GM18517 (cell line): ENCODE measurements at regions not wholly inside any gene's neighbourhood (a gene's known extent, or its start where the extent isn't known, plus 50 kb on each side); places are given as distances from the start of the nearest gene placed in this dataset.

Experiments
- ATAC-seq: cut with Tn5 transposase; IDR thresholded peaks from one replicate; pipeline ENCODE4 v1.9.1; 2021; ENCODE audit warnings: mild to moderate bottlenecking, moderate library complexity; ENCODE audit not compliant: unreplicated experiment

DNA sequence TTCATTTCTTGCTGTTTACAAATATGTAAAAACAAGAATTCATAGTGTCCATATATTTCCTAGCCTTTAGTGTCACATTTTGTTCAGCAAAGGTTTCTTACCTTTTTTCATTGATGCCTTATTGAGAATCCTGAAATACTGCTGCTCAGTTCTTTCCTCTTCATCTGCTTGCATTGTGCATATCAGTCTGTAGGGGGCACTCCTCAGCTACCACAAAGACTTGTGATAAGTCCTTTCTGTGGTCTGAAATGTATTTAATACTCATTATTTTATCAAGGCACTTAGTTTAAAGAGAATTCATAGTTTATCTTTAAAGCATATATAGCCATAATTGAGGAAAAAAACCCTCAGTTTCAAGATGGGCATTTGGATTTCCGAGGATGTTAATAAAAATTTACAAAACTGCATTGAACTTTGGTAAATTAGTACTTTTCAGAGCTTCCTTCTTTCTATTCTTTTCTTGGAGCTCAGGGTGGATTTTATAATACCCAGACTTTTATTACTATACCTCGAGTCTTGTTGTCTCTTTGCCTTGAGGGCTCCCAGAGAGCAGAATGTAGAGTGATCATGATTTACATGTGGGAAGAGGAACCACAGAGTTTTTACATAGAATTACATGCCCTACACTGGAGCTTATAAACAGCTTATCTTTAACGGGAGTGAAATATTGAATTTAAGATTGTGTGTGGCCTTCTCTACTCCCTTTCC lies 570.1 kb downstream of the PLCL1 start:
- no peak for ATAC-seq

DNA sequence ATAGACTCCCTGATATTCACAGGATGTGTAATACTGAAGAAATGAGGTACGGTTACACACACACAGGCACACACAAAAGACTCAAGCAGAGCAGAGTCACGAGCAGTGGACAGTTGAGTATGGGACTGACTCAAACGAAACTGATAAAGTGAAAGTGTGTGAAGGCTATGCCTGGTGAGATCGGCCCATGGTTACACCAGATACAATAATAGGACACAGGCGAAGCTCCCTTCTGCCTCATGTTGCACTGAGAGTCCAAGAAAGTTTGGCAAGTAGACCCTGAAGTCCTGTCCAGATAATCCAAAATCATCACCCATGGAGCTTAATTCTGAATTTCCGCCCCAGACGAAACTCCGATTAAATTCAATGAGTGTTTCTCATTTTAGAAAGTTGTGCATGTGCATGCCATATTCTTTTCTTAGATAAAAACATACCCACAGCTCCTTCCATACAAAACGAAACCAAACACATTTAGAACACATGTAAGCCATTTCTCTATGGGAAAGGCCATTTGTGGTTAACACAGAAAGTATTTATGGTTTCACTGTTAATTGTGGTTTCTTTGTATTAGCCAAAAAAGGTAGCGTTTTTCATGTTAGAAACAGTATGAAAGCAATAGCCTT lies 567.6 kb downstream of the PLCL1 start:
- ATAC-seq, result peak; percentile 94

DNA sequence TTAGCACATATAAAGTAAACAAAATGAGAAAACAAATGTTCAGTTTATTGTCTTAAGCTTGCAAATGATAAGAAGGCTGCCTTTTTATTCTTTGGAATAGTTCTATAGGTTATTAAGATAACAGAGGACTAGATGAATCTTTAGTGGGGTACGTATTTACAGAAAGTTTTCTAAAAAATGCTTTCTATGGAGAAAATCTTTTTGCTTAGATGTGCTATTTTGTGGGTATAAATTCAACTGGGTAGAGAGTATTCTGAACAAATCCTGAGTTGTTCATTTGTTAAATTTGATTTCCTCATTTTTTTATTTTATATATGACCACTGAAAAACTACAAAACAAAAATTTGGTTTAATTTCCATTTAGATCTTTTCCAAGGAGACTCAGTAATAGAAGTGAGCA lies 566.9 kb downstream of the PLCL1 start:
- ATAC-seq, result no peak

DNA sequence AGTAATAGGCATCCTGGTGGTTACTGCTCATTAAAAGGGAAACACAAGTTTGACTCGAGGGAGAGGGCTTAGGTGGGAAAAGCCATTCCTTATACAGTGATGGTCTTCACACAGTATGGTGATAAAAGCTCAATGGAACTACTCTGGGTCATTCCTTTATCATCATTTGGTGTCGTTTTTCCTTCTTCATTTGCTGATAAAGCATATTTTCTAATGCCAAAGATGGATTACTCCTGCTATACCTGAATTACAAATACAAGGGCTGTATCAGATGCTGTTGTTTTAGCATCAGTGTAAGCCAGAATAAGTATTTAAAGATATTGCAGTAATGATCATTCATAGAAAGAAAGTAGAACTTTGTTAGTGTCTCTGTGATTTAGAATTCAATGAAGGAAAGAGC lies 563.7 kb downstream of the PLCL1 start:
- no peak for ATAC-seq

DNA sequence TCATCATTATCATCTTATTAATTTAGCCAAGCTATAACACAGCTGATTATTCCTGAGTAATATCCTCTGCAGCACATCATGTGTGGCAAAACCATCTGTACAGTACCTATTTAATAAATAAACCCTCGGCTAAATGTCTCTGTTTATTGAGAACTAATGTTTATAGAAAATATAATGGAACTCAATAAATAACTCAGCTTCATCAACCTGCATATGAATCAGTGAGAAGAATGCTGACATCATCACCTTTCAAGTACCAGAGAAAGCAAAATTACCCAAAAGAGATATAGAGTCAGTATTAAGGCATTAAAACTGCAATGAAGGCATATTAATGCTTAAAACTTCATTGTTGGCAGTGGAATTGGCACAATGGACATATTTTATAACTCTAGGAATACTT lies 558.3 kb downstream of the PLCL1 start:
- no peak for ATAC-seq

DNA sequence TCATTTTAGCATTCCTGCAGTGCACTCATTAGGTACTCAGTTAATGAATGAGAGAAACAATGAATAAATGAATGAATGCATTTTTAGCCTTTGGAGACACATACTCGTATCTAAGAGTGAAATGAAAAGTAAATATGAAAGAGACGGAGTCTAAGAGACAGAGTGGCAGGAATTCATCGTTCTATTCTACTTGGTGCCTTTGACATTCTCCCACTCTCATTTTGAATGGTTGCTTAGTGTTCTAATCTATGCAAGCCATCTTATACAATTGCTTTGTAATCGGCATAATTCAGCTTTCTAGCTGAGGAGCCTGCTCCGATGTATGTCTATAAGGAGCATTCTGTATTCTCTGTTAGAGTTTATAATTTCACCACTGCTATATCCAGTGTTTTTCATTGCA lies 554.9 kb downstream of the PLCL1 start:
- no peak for ATAC-seq

DNA sequence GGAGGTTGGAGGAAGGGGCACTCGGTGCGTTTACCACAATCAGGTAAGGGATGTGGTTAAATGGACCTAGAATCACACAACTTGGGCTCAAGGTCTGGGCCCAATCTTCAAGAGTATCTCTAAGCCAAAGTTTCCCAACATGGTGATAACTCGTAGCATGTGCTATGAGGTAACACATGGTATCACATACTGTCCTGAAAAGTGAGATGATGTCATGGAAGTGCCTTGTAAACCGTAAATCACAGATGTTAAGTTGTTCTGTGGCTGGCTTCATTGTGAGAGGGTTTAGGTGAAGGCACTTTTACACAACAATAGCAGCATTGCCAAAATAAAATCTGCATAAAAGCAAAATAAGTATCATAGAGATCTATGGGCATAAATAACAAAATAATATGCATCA lies 551.8 kb downstream of the PLCL1 start:
- ATAC-seq, result no peak

DNA sequence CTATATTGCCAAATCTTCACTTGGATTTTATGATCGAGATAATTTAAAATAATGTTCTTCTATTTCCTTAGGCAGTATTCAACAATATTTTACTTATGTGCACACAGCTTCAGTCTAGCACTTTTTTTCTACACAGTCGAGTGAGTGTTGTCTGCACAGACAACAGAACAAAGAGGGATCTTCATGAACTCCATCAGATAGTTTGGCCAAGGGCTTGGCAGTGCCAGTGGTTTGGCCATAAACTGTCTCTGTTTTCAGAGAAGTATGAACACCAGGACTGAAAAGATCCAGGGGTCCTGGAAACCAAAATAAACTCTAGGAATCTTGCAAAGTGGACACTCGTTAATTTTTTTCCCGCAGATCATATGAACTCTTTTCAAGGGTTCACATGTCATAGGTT lies 547.3 kb downstream of the PLCL1 start:
- ATAC-seq, result no peak

DNA sequence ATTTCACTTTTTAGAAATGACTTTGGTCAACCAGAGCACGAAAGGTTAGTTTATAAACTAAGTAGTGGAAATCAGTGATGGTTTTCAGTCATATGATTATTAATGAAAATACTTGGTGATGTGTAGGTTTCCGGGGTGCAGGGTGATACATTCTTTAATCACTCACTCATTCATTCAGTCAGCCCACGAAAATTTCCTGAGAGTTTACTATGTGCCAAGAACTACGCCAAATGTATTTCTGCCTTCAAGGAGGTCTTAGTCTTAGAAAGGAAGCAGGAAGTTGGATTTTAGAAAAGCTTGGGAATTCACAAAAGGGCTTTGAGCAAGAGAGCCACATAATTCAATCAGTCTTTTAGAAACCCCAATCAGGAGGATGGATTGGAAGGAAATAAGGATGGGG lies 543.6 kb downstream of the PLCL1 start:
- no peak for ATAC-seq

DNA sequence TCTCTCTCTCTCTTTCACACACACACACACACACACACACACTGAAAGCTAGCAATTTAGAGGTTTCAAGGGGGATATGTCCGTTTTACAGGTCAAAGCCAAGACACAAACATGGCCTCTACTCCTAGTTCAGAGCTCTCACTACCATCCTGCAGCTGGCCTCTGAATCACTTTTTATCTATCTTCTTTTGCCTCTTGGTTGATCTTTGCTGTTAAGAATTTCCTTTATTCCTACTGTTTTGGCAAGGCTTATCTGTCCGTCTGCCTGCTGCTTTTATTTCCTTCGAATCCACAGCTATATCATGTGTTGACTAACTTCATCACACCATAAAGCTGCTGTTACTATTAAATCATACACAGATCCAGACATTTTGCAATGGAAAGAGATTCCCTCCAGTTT lies 543.0 kb downstream of the PLCL1 start:
- no peak for ATAC-seq

DNA sequence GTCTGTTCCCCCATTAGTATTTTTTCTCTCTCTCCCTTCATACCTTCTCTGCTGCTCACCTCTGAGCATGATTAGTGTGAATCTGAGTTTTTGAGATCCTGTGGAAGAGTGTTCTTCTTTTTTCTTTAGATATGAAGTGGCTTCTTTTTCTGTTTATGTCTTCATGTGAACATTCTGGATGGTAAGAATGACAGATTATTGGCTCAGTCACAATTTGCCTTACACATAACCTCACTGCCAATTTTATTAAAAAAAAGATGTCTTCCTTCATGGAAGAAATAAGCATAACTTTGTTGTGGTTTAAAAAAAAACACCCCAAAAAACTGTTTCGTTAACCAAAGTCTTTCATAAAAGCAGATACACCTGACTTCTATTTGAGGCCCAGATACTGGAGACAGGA lies 539.1 kb downstream of the PLCL1 start:
- no peak for ATAC-seq

DNA sequence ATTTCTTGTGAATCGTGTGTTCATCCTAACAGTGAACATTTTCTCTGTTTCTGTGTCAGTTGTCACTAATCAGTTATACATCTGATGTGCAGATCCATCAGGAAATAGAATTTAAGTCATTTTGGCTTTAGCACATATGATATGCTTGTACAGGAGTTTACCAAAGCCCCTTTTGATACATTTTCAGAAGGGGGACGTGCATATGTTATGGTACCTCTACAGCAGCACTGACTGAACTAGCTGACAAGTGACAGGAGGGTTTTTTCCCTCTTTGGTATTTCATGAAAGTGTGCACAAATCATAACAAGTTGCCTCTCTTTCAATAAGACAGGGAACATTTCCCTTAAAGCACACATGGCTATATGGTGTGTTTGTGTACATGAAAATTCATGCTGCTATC lies 536.5 kb downstream of the PLCL1 start:
- ATAC-seq, result no peak

DNA sequence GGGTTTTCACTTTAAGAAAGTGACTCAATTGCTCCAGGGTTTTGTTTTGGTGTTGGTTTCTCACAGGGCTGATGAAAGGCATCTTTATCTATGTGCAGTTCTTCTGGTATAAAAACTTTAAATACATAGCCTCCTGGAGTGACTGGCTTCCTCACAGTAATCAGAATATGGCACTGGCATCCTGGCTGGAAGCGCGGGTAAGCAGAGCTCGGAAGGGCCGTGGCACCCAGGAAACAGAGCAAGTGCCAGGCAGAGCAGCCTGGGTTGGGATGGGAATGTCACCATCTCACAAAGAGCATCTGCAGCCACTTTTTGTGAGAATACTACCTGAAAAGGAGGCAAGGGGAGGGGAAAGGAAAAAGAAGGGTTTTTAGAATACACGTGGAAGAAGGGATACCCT lies 534.7 kb downstream of the PLCL1 start:
- no peak for ATAC-seq

DNA sequence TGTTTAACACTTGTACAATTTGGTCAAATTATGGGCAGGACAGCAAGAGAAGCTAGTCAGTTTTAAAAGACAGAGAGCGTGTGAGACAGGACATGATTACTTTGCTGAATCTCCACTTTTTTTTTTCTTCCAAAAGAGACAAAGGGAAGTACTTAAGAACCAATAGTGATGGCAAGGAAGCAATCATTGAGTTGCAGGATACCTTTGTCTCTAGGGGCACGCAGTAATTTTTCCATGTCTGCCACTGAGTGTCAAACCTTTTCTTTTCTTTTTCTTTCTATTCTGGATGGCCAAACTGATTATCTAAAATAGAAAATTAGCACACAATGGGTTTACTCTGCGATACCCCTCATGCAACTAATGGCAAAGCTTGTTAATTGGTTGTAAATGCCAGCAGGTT lies 533.0 kb downstream of the PLCL1 start:
- no peak for ATAC-seq

DNA sequence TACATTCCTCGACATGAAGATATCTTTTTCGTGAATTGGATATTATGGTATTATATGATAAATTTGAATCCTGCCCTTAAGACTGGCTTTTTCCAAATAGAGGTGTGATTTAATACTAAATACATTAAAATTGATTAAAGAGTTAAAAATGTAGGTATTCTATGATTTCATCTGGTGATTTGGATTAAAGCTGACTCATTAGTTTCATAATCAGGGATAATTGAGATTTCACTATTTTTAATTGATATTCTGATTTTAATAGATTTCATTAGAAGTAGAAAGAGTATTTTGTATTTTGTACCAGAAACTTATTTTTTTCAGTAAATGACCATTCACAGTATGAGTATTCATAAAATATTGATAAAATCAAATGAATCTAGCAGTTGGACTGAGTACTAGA lies 524.1 kb downstream of the PLCL1 start:
- ATAC-seq, result no peak

DNA sequence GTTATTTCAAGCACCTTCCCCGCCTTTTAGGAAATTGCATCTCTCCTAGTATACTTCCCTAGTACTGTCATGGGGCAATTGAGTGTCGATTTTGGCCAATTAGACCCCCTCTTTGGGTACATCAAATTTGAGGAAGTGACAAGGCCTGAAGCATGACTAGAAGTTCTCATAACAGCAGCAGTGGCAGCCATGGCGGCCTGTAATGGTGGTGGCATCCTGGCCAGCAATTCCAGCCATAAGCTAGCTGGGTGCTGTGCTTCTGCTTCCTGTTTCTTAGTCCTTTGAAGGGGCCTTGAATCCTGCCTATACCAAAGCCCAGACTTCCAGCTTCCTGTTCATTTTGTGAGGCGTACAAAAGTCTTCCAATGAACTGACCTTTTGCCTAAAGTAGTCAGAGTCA lies 523.1 kb downstream of the PLCL1 start:
- no peak for ATAC-seq

DNA sequence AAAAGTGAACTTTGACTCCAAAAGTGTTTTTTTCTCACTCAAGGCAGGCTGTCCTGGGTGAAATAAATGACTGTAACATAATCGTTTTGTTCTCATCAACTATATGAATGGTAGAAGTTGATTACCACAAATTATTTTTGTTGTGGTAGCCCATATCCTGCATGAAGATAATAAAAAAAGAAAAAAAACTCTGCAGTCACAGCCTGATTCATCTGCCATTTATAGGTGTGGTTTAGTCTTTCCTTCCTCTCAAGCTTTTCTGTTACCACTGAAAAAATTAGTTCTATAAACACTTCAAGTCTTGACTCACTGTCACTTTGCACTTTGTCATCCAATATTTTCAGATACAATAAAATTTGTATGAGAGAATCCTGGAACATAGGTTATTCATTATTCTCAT lies 522.0 kb downstream of the PLCL1 start:
- ATAC-seq, result no peak

DNA sequence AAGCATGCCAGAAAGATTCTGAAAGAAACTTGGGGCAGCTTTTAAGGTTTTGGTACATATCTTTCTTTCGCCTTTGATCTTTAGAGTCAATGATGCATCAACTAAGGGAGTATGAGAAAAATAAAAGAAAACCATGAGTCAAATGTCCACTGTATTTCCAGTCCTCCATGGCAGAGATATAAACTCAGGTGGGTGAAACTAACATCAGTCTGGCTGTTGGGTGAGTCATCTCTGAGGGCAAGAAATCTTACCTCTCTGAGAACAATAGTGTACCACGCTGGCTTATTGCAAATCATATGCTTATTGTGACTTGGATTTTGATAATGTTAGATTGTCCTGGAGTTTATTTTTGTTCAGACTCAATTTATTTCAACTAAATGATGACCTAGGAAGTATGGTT lies 521.0 kb downstream of the PLCL1 start:
- ATAC-seq, result no peak

DNA sequence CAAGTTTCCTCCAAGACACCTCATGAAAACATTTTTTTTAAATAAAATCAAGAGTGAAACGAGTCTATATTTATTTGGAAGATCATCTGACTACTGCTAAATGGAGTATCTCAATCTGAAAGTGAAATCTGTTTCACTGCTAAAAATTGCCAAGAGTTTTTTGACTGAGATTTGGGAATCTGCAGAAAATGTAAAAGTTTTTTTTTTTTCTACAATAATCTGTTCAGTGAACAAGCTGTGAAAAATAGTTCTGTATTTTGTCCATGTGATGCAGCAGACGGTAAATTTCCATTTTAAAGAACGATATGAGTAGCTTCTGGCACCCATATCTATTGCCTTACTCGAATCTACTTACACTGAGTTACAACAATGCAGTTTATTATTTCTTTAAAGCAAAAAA lies 519.7 kb downstream of the PLCL1 start:
- ATAC-seq, result no peak

DNA sequence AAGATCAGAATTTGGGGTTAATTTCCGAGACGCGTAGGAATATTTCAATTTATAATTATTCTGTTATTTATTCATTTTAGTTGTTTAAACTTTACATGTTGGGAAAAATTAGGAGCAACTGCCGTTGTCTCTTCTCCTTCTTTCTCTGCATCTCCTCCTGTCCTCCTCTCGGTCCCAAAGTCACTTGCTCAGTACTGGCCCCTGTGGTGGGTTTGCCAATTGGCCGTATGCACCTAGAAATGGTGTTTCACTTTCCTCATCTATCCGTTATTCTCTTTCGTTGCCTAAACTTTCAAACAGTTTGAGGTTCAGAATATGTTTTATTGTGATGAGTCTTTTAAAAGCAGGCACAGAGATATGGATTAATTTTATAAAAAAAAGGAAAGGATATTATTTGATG lies 517.9 kb downstream of the PLCL1 start:
- no peak for ATAC-seq

DNA sequence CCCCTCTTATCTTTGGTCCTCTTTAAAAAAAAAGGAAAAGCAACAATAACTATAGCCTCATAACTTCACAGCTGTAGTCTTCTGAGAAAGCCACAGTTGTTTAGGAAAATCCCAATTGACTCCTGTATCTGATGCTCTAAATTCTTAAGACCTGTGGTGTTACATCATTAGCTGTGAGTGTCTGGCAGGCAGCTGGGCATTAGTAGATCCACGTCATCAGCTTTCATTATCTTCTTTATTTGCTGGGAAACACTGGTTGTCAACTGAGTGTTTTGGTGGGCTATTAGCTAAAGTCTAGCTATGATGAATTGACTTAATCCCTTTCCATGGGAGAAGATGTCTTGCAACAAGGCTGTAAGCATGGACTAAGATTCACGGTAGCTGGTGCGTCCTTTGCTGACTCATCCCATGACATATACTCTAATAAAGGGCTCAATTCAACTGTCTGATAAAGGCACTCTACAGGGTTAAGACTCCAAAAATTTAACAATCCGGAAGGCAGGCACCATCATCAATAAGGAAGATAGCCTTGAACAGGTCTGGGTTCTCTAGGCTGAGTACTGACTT lies 517.2 kb downstream of the PLCL1 start:
- no peak for ATAC-seq

DNA sequence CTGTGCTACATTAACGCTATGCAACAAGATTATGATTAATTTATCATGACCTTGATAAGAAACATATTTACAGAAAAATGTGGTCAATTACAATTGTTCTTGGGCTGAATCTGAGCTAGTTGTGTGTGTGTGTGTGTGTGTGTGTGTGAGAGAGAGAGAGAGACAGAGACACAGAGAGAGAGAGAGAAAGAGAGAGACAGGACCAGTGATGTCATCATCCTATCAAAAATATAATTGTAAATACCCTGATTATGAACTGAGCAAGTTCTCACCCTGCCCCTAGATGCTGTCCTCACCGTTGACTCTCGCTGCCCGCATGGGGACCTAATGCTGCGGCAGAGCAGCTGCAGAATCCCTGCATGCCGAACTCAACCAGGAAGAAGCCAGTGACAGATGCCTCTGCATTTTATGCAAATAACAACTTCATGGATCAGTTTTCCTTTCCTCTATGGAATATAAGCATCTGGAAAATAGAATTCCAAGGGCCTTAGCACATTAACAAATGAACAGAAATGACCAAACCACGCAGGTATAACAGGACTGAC lies 512.5 kb downstream of the PLCL1 start:
- ATAC-seq, result no peak
